SJCRH30 (cell line): ENCODE measurements at regions not wholly inside any gene's neighbourhood (a gene's known extent, or its start where the extent isn't known, plus 50 kb on each side); places are given as distances from the start of the nearest gene placed in this dataset.
"Not testable (repeated sequence)": the region's sequence is repeated elsewhere in the genome, so short reads cannot be mapped to it uniquely, and the experiment has no call there.

Experiments
- DNase-seq, 2 experiments: peaks; one replicate each; pipeline ENCODE4 v3.0.0-alpha.2; 2015 to 2020
- H3K27ac ChIP-seq: fragments of 250-450 bp; sonication (Bioruptor Pico); 2 replicates; pipeline ENCODE4 v1.5.1; 2020; ENCODE audit warnings: mild to moderate bottlenecking, moderate library complexity
- H3K27me3 ChIP-seq: fragments of 250-450 bp; sonication (Bioruptor Pico); 2 replicates; pipeline ENCODE4 v1.5.1; 2020; ENCODE audit warnings: mild to moderate bottlenecking, moderate library complexity
- H3K36me3 ChIP-seq: fragments of 250-450 bp; sonication (Bioruptor Pico); 2 replicates; pipeline ENCODE4 v1.5.1; 2020; ENCODE audit warnings: mild to moderate bottlenecking, moderate library complexity
- H3K4me1 ChIP-seq: fragments of 250-450 bp; sonication (Bioruptor Pico); 2 replicates; pipeline ENCODE4 v1.5.1; 2020; ENCODE audit warnings: mild to moderate bottlenecking, moderate library complexity
- H3K4me3 ChIP-seq: fragments of 250-450 bp; sonication (Bioruptor Pico); 2 replicates; pipeline ENCODE4 v1.5.1; 2020; ENCODE audit warnings: mild to moderate bottlenecking, moderate library complexity
- H3K9me3 ChIP-seq: fragments of 250-450 bp; sonication (Bioruptor Pico); replicated peaks from 2 replicates; pipeline ENCODE4 v1.5.1; 2020; ENCODE audit warnings: mild to moderate bottlenecking, moderate library complexity

DNA sequence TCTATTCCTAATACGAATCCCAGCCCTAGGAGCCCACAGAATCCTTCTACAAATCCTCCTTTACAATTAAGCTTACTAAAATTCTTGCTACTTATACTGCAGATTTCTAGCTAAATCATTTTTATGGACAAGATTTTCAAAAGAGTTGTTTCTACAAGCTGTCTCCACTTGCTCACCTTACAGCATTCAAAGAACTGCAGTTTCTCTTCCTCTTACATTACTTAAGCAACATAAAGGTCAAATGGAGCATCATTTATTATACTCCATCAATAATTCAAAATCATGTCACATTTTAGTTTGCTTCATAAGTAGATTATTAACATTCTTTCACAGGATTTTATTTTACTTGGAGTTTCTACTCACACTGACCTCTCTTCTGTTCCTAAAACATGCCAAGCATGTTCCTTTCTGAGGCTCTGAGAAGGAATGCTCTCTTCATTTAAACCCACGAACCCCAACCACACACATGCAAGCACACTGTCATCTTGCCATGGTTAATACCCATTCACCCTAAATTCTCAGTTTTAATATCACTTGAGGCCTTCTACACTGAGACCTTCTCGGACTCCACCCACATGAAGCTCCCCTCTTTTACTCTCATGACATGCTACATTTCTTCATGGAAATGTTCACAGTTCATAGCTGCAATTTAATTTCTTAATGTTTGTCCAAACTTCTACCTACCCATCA lies 388.2 kb downstream of the TBC1D32 start:
- Histone ChIP-seq H3K27me3 (no peaks in the 10 kb centered on the region), H3K4me1 (no peaks in the 10 kb centered on the region), H3K27ac (no peak overlapping the region), H3K9me3 (no peaks in the 10 kb centered on the region), H3K4me3 (no peak overlapping the region), H3K36me3 (no peaks in the 10 kb centered on the region; the same call in 1 of the 2 replicates)
- DNase-seq, result no peak

- Histone ChIP-seq H3K4me1 (no peaks in the 10 kb centered on the region), H3K27ac (no peak overlapping the region), H3K4me3 (no peak overlapping the region), H3K27me3 (no peaks in the 10 kb centered on the region), H3K36me3 (no peaks in the 10 kb centered on the region), H3K9me3 (no peaks in the 10 kb centered on the region)
- DNase-seq, result no peak
Observed at GRCh38 chr6:120938876-120939472, 395.3 kb downstream of the TBC1D32 start.

DNA sequence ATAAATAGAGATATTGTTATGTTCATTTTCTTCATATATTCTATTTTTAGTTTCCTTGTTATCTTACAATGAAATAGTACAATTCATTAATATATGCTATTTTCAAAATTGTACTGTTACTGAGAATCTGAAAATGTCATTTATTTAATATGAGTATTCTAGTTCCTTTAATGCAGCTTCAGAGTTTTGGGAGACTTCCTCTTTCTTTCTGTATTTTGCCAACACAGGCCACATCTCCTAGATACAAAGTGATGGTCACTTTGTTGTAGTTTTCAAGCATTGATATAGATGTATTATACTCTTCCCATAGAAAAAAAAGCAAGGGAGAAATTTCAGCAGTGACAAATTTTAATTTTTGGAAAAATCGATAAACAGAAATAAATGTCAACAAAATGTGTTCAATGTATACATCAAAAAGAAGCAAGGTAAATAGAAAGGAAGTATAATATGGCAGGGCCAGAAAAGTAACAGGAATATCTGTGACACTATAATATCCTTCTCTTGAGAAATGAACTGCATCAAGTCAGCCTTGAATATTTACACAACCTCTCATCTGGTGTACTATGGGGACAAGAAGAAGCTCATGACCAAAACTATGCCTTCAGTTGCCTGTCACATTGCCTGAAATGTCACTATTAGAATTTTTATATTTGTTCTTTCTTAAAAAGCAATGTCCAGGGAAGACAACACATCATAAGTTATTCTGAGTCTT lies 396.0 kb downstream of the TBC1D32 start:
- no peak for DNase-seq
- no peaks in the 10 kb centered on the region for H3K36me3 ChIP-seq
- no peaks in the 10 kb centered on the region for H3K27me3 ChIP-seq
- no peaks in the 10 kb centered on the region for H3K4me1 ChIP-seq
- H3K9me3 ChIP-seq, result no peaks in the 10 kb centered on the region
- no peak overlapping the region for H3K4me3 ChIP-seq
- H3K27ac ChIP-seq, result no peak overlapping the region

DNA sequence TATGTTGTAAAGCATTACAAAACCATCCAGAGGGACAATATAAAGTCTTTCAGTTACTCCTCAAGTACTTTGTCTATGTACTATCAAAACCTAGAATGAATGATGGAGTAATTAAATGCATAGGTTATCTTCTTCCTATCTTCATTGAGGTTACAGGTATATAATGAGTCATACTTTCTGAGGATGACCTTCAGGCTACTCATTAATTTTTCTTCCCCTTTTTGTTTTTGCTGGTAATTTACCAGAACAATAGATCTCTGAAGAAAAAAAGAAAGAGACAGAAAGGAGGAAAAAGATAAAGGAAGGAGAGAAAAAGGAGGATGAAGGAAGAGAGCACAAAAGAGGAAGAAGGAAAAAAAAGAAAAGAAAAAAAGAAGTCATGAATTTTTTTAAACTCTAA lies 398.4 kb downstream of the TBC1D32 start:
- DNase-seq, result no peak
- no peaks in the 10 kb centered on the region for H3K9me3 ChIP-seq
- H3K4me3 ChIP-seq, result no peak overlapping the region
- no peaks in the 10 kb centered on the region for H3K36me3 ChIP-seq
- no peaks in the 10 kb centered on the region for H3K4me1 ChIP-seq
- no peaks in the 10 kb centered on the region for H3K27me3 ChIP-seq
- H3K27ac ChIP-seq, result no peak overlapping the region

DNA sequence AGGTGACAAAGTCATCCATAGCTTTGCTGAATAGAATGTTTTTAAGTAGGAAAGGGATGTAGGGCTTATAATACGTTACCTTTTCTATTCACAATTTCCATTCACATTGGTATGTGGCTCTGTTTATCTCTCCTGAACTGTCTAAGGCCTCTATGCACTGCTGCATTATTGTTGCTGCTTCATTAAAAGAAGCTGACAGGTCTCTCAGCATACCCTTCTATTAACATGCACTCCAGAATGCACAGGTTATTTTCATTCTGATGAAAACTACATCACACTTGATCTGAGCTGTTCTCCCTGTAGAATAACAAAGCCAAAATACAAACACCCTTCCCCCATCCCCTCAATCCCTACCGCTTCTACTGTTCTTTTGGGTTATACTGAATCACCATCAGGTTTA lies 399.3 kb downstream of the TBC1D32 start:
- DNase-seq, result no peak
- H3K9me3 ChIP-seq, result no peaks in the 10 kb centered on the region
- H3K4me1 ChIP-seq, result no peaks in the 10 kb centered on the region
- H3K27ac ChIP-seq, result no peak overlapping the region
- no peaks in the 10 kb centered on the region for H3K27me3 ChIP-seq
- no peaks in the 10 kb centered on the region for H3K36me3 ChIP-seq
- H3K4me3 ChIP-seq, result no peak overlapping the region

DNA sequence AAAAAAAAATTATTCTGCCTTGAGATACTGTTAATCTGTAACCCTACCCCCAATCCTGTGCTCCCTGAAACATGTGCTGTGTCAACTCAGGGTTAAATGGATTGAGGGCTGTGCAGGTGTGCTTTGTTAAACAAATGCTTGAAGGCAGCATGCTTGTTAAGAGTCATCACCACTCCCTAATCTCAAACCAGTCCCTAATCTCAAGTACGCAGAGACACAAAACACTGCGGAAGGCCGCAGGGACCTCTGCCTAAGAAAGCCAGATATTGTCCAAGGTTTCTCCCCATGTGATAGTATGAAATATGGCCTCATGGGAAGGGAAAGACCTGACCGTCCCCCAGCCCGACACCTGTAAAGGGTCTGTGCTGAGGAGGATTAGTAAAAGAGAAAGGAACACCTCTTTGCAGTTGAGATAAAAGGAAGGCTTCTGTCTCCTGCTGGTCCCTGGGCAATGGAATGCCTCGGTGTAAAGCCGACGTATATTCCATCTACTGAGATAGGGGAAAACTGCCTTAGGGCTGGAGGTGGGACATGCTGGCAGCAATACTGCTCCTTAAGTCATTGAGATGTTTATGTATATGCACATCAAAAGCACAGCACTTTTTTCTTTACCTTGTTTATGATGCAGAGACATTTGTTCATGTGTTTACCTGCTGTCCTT lies 402.6 kb downstream of the TBC1D32 start:
- not testable (repeated sequence) for H3K9me3 ChIP-seq, H3K4me1 ChIP-seq, H3K27me3 ChIP-seq, DNase-seq, H3K36me3 ChIP-seq, H3K27ac ChIP-seq, H3K4me3 ChIP-seq

GRCh38 chr6:120930500-120930899 lies 403.8 kb downstream of the TBC1D32 start:
- H3K27me3 ChIP-seq, H3K4me3 ChIP-seq, H3K9me3 ChIP-seq, H3K36me3 ChIP-seq, DNase-seq, H3K27ac ChIP-seq, H3K4me1 ChIP-seq: not testable (repeated sequence)

GRCh38 chr6:120924214-120924613 lies 410.1 kb downstream of the TBC1D32 start:
- H3K27me3 ChIP-seq, result no peaks in the 10 kb centered on the region
- no peaks in the 10 kb centered on the region for H3K4me1 ChIP-seq
- no peak overlapping the region for H3K27ac ChIP-seq
- H3K9me3 ChIP-seq, result no peaks in the 10 kb centered on the region
- no peaks in the 10 kb centered on the region for H3K36me3 ChIP-seq
- no peak overlapping the region for H3K4me3 ChIP-seq
- no peak for DNase-seq

- Histone ChIP-seq H3K36me3 (no peaks in the 10 kb centered on the region), H3K9me3 (no peaks in the 10 kb centered on the region), H3K27me3 (no peaks in the 10 kb centered on the region), H3K4me1 (no peaks in the 10 kb centered on the region), H3K27ac (no peak overlapping the region), H3K4me3 (no peak overlapping the region)
- no peak for DNase-seq
Observed at GRCh38 chr6:120918137-120918536, 416.1 kb downstream of the TBC1D32 start.

DNA sequence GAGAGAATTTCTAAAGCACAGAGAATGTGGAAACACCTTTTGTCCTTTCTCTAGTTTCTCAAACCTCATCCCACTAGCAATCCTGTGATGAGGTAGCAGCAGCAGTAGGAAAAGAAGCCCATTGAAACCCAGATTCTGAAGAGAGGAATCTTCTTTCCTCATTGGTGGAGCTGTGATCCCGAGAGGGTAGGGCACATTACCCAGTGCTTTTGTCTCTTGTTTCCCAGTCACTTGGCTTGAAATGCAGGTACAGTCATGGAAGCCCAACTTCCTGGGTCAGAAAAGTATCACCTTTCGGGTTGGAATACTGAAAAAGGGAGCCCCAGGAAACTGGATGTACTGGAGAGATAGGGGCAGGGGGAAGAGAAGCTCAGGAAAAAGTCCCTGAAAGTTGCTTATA lies 417.4 kb downstream of the TBC1D32 start:
- H3K4me1 ChIP-seq, result no peaks in the 10 kb centered on the region
- H3K27ac ChIP-seq, result no peak overlapping the region
- H3K27me3 ChIP-seq, result no peaks in the 10 kb centered on the region
- H3K9me3 ChIP-seq, result no peaks in the 10 kb centered on the region
- no peak for DNase-seq
- H3K36me3 ChIP-seq, result no peaks in the 10 kb centered on the region
- H3K4me3 ChIP-seq, result no peak overlapping the region

- H3K27me3 ChIP-seq, result no peaks in the 10 kb centered on the region
- H3K36me3 ChIP-seq, result no peaks in the 10 kb centered on the region
- H3K4me3 ChIP-seq, result no peak overlapping the region
- H3K9me3 ChIP-seq, result no peaks in the 10 kb centered on the region
- DNase-seq, result no peak
- no peaks in the 10 kb centered on the region for H3K4me1 ChIP-seq
- H3K27ac ChIP-seq, result no peak overlapping the region
Observed at GRCh38 chr6:120913486-120913885, 420.8 kb downstream of the TBC1D32 start.

DNA sequence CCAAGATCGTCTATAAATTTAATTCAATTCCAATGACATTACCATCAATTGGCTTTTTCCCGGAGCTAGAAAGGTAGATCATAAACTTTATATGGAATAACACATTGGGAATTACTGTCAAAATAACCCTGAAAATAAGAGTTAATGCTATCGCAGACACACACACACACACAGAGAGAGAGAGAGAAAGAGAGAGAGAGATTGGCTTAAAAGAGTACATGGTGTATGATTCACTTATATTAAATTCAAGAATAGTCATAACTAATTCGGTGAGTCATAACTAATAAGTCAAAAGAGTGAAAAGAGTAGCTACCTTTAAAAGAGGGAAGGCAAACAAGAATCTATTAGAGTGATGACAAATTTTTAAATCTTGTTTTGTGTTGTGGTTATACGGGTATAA lies 425.5 kb downstream of the TBC1D32 start:
- Histone ChIP-seq H3K36me3 (no peaks in the 10 kb centered on the region), H3K4me1 (no peaks in the 10 kb centered on the region), H3K9me3 (no peaks in the 10 kb centered on the region), H3K27me3 (no peaks in the 10 kb centered on the region), H3K27ac (no peak overlapping the region), H3K4me3 (no peak overlapping the region)
- no peak for DNase-seq

DNA sequence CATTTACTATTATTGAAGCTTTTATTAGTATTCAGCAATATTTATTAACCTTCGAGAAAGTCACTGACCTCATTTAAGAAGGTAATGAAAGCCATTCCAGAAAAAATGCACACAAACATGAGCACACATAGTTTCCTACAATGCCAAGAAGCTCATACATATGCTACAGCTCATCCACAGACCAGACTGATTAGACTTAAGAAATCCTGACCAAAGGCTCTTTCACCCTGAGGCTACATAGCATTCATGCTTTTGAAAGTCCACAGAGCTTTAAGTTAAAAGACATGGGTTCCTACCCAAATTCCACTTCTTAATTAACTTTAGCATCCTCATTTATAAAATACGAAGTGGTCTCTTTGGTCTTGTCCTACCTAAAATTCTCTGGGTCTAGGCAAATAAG lies 430.4 kb downstream of the TBC1D32 start:
- no peaks in the 10 kb centered on the region for H3K9me3 ChIP-seq
- no peak overlapping the region for H3K27ac ChIP-seq
- H3K4me1 ChIP-seq, result no peaks in the 10 kb centered on the region
- H3K27me3 ChIP-seq, result no peaks in the 10 kb centered on the region
- no peaks in the 10 kb centered on the region for H3K36me3 ChIP-seq
- H3K4me3 ChIP-seq, result no peak overlapping the region
- DNase-seq, result no peak

DNA sequence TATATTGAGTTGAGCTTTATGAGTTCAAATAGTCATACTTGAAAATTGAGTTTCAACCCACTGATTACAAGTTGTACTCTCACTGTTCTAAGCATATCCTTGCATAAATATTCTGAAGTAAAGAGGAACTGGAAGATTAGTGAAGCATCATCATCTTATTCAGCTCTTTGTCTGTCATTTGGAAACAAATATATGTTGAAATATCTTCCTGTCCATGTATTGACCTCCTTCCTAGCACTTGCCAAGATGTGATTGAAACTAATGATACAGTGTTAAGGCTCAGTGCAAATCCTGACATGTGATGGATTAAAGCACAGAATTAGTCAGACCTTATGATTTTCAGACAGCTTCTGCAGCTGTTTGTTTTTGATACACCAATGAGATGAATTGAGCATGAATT lies 434.3 kb downstream of the TBC1D32 start:
- Histone ChIP-seq H3K4me3 (no peak overlapping the region), H3K36me3 (no peaks in the 10 kb centered on the region), H3K27ac (no peak overlapping the region), H3K9me3 (no peaks in the 10 kb centered on the region), H3K4me1 (no peaks in the 10 kb centered on the region), H3K27me3 (no peaks in the 10 kb centered on the region)
- DNase-seq, result no peak

DNA sequence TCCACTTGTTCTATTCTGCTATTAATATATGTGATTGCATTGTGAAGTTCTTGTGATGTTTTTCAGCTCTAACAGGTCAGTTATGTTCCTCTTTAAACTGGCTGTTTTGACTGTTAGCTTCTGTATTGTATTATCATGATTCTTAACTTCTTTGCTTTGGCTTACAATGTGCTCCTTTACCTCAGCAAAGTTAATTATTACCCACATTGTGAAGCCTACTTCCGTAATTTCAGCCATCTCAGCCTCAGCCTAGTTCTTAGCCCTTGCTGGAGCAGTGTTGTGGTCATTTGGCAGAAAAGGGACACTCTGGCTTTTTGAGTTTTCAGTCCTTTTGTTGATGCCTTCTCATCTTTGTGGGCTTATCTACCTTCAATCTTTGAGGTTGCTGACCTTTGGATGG lies 440.2 kb downstream of the TBC1D32 start:
- no peak for DNase-seq
- H3K36me3 ChIP-seq, result no peaks in the 10 kb centered on the region
- no peak overlapping the region for H3K27ac ChIP-seq

More for the DNA sequence above, 440.2 kb downstream of the TBC1D32 start:
- Histone ChIP-seq H3K4me1 (no peaks in the 10 kb centered on the region), H3K4me3 (no peak overlapping the region), H3K27me3 (no peaks in the 10 kb centered on the region), H3K9me3 (no peaks in the 10 kb centered on the region)
